ENCODE measurements at regions not wholly inside any gene's neighbourhood (a gene's known extent, or its start where the extent isn't known, plus 50 kb on each side); places are given as distances from the start of the nearest gene placed in this dataset.

- peaks cover 18% of the 10 kb centered on the region; the same call in 1 of the 2 replicates for H3K4me1 Mint-ChIP-seq (ENCODE audit: low read depth)
- H3K4me3 Mint-ChIP-seq = no peak overlapping the region
- H3K9me3 Mint-ChIP-seq = peaks cover 42% of the 10 kb centered on the region
- no peak for DNase-seq
- TF ChIP-seq, protein P1, sequence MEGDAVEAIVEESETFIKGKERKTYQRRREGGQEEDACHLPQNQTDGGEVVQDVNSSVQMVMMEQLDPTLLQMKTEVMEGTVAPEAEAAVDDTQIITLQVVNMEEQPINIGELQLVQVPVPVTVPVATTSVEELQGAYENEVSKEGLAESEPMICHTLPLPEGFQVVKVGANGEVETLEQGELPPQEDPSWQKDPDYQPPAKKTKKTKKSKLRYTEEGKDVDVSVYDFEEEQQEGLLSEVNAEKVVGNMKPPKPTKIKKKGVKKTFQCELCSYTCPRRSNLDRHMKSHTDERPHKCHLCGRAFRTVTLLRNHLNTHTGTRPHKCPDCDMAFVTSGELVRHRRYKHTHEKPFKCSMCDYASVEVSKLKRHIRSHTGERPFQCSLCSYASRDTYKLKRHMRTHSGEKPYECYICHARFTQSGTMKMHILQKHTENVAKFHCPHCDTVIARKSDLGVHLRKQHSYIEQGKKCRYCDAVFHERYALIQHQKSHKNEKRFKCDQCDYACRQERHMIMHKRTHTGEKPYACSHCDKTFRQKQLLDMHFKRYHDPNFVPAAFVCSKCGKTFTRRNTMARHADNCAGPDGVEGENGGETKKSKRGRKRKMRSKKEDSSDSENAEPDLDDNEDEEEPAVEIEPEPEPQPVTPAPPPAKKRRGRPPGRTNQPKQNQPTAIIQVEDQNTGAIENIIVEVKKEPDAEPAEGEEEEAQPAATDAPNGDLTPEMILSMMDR (IDR thresholded peaks at IDR 0.05) = no peak
- H3K27ac Mint-ChIP-seq = no peak overlapping the region
- peaks cover 2% of the 10 kb centered on the region; the same call in 1 of the 2 replicates for H3K27me3 Mint-ChIP-seq (ENCODE audit: insufficient read depth)
- no peaks in the 10 kb centered on the region; the same call in 1 of the 2 replicates for H3K36me3 Mint-ChIP-seq (ENCODE audit: low read depth)
Observed at GRCh38 chr18:6627645-6628044, 101.9 kb upstream of the ARHGAP28 start.

- H3K36me3 Mint-ChIP-seq (ENCODE audit: low read depth) = no peaks in the 10 kb centered on the region; the same call in 1 of the 2 replicates
Observed at GRCh38 chr18:6628187-6628586, 101.3 kb upstream of the ARHGAP28 start.

DNA sequence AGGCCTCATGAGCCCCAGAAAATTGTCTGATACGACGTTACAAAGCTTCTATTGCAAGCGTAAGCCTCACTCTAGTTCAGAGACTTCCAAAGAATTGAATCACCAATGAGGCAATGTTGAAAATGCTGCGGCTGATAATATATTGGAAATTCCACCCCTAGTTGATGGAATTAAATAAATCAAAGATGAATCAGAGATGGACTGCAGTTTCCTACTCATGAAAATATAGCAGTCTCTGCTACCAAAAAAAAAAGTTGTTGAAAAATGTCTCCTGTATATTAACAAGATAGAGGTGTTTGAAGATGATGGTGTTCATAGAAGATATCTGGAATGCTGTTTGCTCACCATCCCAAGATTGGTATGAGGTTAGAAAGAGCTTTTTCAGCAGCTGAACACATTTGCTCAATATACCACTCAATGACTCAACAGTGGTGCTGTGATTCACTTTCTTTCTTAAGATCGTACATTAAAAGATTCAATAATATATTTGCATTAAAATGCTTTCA, 99.8 kb upstream of the ARHGAP28 start:
- H3K27me3 Mint-ChIP-seq (ENCODE audit: insufficient read depth) = peaks cover 2% of the 10 kb centered on the region; the same call in 1 of the 2 replicates
- H3K27ac Mint-ChIP-seq = peak overlapping the region; percentile 8; the same call in 1 of the 2 replicates
- TF ChIP-seq, protein P1 (IDR thresholded peaks at IDR 0.05) = no peak
- H3K9me3 Mint-ChIP-seq = peaks cover 44% of the 10 kb centered on the region
- peaks cover 10% of the 10 kb centered on the region; the same call in 1 of the 2 replicates for H3K4me1 Mint-ChIP-seq (ENCODE audit: low read depth)
- no peaks in the 10 kb centered on the region; the same call in 1 of the 2 replicates for H3K36me3 Mint-ChIP-seq (ENCODE audit: low read depth)
- peak; percentile 54 for DNase-seq
- peak overlapping the region; percentile 39; the same call in 1 of the 2 replicates for H3K4me3 Mint-ChIP-seq

More at GRCh38 chr18:6628187-6628586, 101.3 kb upstream of the ARHGAP28 start:
- Mint-ChIP-seq H3K4me3 (no peak overlapping the region), H3K27ac (no peak overlapping the region), H3K4me1 (ENCODE audit: low read depth) (peaks cover 18% of the 10 kb centered on the region; the same call in 1 of the 2 replicates), H3K27me3 (ENCODE audit: insufficient read depth) (peaks cover 2% of the 10 kb centered on the region; the same call in 1 of the 2 replicates), H3K9me3 (peaks cover 42% of the 10 kb centered on the region)
- DNase-seq = no peak
- TF ChIP-seq, protein P1 (IDR thresholded peaks at IDR 0.05) = no peak

DNA sequence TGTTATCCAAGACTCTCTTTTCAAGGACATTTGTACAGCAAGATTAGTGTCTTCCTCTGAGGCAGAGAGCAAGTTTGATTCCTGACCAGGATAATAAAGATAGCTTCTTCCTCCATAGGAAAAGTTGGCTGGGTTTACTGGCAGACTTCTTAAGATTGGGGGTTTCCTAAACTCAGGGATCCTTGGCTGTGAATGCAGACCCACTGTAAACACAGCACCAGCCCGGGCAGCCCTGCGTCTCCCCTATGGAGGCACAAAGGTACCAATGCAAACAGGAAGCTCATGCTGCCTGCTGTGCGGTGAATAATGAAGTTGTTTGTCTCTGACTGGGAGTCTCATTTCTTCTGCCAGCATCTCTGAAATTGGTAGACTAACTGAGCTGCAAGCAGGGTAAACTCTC, 96.2 kb upstream of the ARHGAP28 start:
- peaks cover 51% of the 10 kb centered on the region for H3K9me3 Mint-ChIP-seq
- no peak overlapping the region for H3K27ac Mint-ChIP-seq
- H3K4me1 Mint-ChIP-seq (ENCODE audit: low read depth) = peaks cover 6% of the 10 kb centered on the region; the same call in 1 of the 2 replicates
- peaks cover 2% of the 10 kb centered on the region; the same call in 1 of the 2 replicates for H3K27me3 Mint-ChIP-seq (ENCODE audit: insufficient read depth)
- TF ChIP-seq, protein P1 (IDR thresholded peaks at IDR 0.05) = no peak
- no peak overlapping the region for H3K4me3 Mint-ChIP-seq
- no peak for DNase-seq
- H3K36me3 Mint-ChIP-seq (ENCODE audit: low read depth) = no peaks in the 10 kb centered on the region; the same call in 1 of the 2 replicates

DNA sequence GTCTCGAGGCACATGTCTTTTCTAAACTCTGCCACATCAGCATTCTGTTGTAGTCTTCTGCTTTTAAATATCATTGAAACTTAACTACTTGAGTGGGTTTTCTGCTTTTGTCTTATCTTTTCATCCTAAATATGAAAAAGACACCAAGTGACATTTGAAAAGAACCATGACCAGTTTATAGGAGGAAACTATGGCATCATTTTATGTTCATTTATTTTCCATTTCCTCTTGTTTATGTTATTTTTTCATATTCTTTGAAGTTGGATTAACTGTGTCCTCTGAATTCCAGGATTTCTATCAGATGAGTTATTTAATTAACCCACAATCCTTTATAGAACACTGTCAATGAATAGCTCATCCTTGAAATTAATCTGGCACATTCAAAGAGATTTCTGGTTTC, 93.4 kb upstream of the ARHGAP28 start:
- peaks cover 50% of the 10 kb centered on the region for H3K9me3 Mint-ChIP-seq
- no peaks in the 10 kb centered on the region for H3K27me3 Mint-ChIP-seq (ENCODE audit: insufficient read depth)
- no peak overlapping the region for H3K4me3 Mint-ChIP-seq
- TF ChIP-seq, protein P1 (IDR thresholded peaks at IDR 0.05) = no peak
- no peaks in the 10 kb centered on the region for H3K36me3 Mint-ChIP-seq (ENCODE audit: low read depth)
- no peak overlapping the region for H3K27ac Mint-ChIP-seq
- H3K4me1 Mint-ChIP-seq (ENCODE audit: low read depth) = no peaks in the 10 kb centered on the region
- no peak for DNase-seq
